ENCODE measurements at regions not wholly inside any gene's neighbourhood (a gene's known extent, or its start where the extent isn't known, plus 50 kb on each side); places are given as distances from the start of the nearest gene placed in this dataset.

- TF ChIP-seq SIN3A (IDR thresholded peaks at IDR 0.05; ENCODE audit: borderline replicate concordance, low read depth, low read length): no peak
- TF ChIP-seq FOXJ3 (CRISPR knock-in tag; IDR thresholded peaks at IDR 0.05): no peak
- TF ChIP-seq RXRA (IDR thresholded peaks at IDR 0.05; ENCODE audit: borderline replicate concordance, low read depth): no peak
- no peak; the same call in 1 of the 2 replicates for TF ChIP-seq TCF12 (IDR thresholded peaks at IDR 0.05)
- no peaks in the 10 kb centered on the region for H3K9me2 ChIP-seq
- peak overlapping the region; percentile 61; the same call in 1 of the 2 replicates for H3K4me2 ChIP-seq
- H3K36me3 ChIP-seq (replicated peaks in 1 of 2; ENCODE audit: control insufficient read depth in 1 of 2, insufficient read depth in 2 of 2, low read length in 1 of 2): peaks cover 0 to 5% of the 10 kb centered on the region in 2 experiments
- peak overlapping the region; percentile 90 to 95; a peak in 3 of 4 replicates for H3K27ac ChIP-seq (ENCODE audit: low read depth in 2 of 2, low read length in 1 of 2)
- H3K79me2 ChIP-seq (ENCODE audit: insufficient read depth): no peaks in the 10 kb centered on the region
- H3K27me3 ChIP-seq (ENCODE audit: insufficient read depth): no peaks in the 10 kb centered on the region
- H3F3A ChIP-seq (replicated peaks; ENCODE audit: insufficient read depth): peaks cover 51% of the 10 kb centered on the region
- peak overlapping the region; percentile 65; the same call in 1 of the 2 replicates for H2AFZ ChIP-seq (ENCODE audit: low read depth)
- CTCF ChIA-PET: interaction anchor here (1.0 kb wide), 1 partner anchor 8 kb away, joined by 3 read pairs; no protein-coding TSS in a partner anchor
- H3K9me3 ChIP-seq: peaks cover 10% of the 10 kb centered on the region
- POLR2A ChIA-PET: no interaction called here
- DNase-seq: no peak
- no peak overlapping the region for H3K4me3 ChIP-seq (ENCODE audit: low read depth in 2 of 2, low read length in 1 of 2)
- H4K20me1 ChIP-seq (ENCODE audit: insufficient read depth): no peaks in the 10 kb centered on the region
- peak overlapping the region; percentile 59; the same call in 1 of the 2 replicates for H3K9ac ChIP-seq
- H3K4me1 ChIP-seq (ENCODE audit: control insufficient read depth in 1 of 2, insufficient read depth in 2 of 2, low read depth in 1 of 2, low read length in 1 of 2): peaks cover 27 to 43% of the 10 kb centered on the region in 2 experiments
Observed at GRCh38 chr5:123756816-123757215, 244.8 kb downstream of the CSNK1G3 start.

DNA sequence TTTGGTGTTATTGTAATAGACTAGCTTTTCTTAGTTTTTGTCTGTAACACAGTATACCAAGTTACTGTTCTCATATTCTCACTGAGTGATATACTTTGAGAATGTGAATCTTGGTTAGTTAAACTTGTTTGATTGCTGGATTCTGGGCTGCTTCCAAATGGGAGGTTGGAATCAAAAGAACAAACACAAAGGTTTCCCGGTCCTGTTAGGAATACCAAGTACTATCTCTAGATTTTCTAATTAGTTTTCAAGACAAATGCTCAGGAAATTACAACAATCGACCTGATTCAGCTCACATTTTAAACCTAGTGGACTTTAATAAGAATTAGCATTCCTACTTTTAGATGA is 244.3 kb downstream of the CSNK1G3 start:
- no peaks in the 10 kb centered on the region for H4K20me1 ChIP-seq (ENCODE audit: insufficient read depth)
- ChIA-PET CTCF (interaction anchor here (1.0 kb wide), 2 partner anchors 9 to 11 kb away, joined by 3 to 5 read pairs; no protein-coding TSS in a partner anchor), POLR2A (no interaction called here)
- H3K4me1 ChIP-seq (ENCODE audit: control insufficient read depth in 1 of 2, insufficient read depth in 2 of 2, low read depth in 1 of 2, low read length in 1 of 2): peaks cover 27 to 43% of the 10 kb centered on the region in 2 experiments
- peak overlapping the region; percentile 59 for H3K9ac ChIP-seq
- peaks cover 0 to 5% of the 10 kb centered on the region in 2 experiments for H3K36me3 ChIP-seq (replicated peaks in 1 of 2; ENCODE audit: control insufficient read depth in 1 of 2, insufficient read depth in 2 of 2, low read length in 1 of 2)
- peak overlapping the region; percentile 90 to 95 for H3K27ac ChIP-seq (ENCODE audit: low read depth in 2 of 2, low read length in 1 of 2)
- peak overlapping the region; percentile 61 for H3K4me2 ChIP-seq
- H3K9me2 ChIP-seq: no peaks in the 10 kb centered on the region
- TF ChIP-seq MXI1 (IDR thresholded peaks at IDR 0.05; ENCODE audit: low read depth, low read length) (no peak), CHD2 (IDR thresholded peaks at IDR 0.05; ENCODE audit: low read length, partially characterized antibody) (no peak), USF2 (IDR thresholded peaks at IDR 0.05; ENCODE audit: borderline replicate concordance, low read depth, low read length) (no peak), CTCF (IDR thresholded peaks at IDR 0.05) (no peak), TAF1 (IDR thresholded peaks at IDR 0.05; ENCODE audit: borderline replicate concordance, low read depth, low read length) (no peak), GABPA (IDR thresholded peaks at IDR 0.05; ENCODE audit: low read depth) (no peak), JUND (IDR thresholded peaks at IDR 0.05) (no peak), FOSL2 (IDR thresholded peaks at IDR 0.05; ENCODE audit: borderline replicate concordance, low read depth) (no peak), ELF1 (IDR thresholded peaks at IDR 0.05) (no peak), IRF3 (IDR thresholded peaks at IDR 0.05; ENCODE audit: low read depth, low read length) (no peak), NFIC (IDR thresholded peaks at IDR 0.05; ENCODE audit: borderline replicate concordance) (no peak), TCF12 (IDR thresholded peaks at IDR 0.05) (no peak)
- H3K4me3 ChIP-seq (ENCODE audit: low read depth in 2 of 2, low read length in 1 of 2): peak overlapping the region in 1 of 2 experiments; percentile 19; a peak in 1 of 4 replicates
- H2AFZ ChIP-seq (ENCODE audit: low read depth): peak overlapping the region; percentile 65
- H3F3A ChIP-seq (replicated peaks; ENCODE audit: insufficient read depth): peaks cover 51% of the 10 kb centered on the region
- H3K9me3 ChIP-seq: peaks cover 10% of the 10 kb centered on the region
- no peaks in the 10 kb centered on the region for H3K79me2 ChIP-seq (ENCODE audit: insufficient read depth)
- no peaks in the 10 kb centered on the region for H3K27me3 ChIP-seq (ENCODE audit: insufficient read depth)
- 37% methylated on average over 2 of the region's 2 CpGs for WGBS (ENCODE audit: low lambda C conversion rate)
- no peak for DNase-seq

Measured in SK-N-SH (cell line).